Activated naive CD4-positive, alpha-beta T cell treated with anti-CD3 and anti-CD28 coated beads, Interleukin-2, amount 10 ng/mL, durations not matched to agents 7 days and 5 days (primary cell): ENCODE measurements at regions not wholly inside any gene's neighbourhood (a gene's known extent, or its start where the extent isn't known, plus 50 kb on each side); places are given as distances from the start of the nearest gene placed in this dataset.

Source experiments
- CTCF ChIA-PET: fragments of 350-600 bp; sonication (Branson Sonifier 250); formaldehyde crosslinking; loops from one replicate; lab custom pipeline; 2021; ENCODE audit warnings: antibody characterized with exemption; lab: Charles Lee
- DNase-seq: peaks from one replicate; pipeline ENCODE4 v3.0.0-alpha.2; 2020
- H3K27ac Mint-ChIP-seq: one replicate; pipeline ENCODE4 v1.8.0; 2021; ENCODE audit warnings: mild to moderate bottlenecking, moderate library complexity, mixed read lengths
- H3K27me3 Mint-ChIP-seq: one replicate; pipeline ENCODE4 v1.8.0; 2021; ENCODE audit warnings: mild to moderate bottlenecking, mixed read lengths
- H3K36me3 Mint-ChIP-seq: one replicate; pipeline ENCODE4 v1.8.0; 2021; ENCODE audit warnings: mixed read lengths
- H3K4me1 Mint-ChIP-seq: one replicate; pipeline ENCODE4 v1.8.0; 2021; ENCODE audit warnings: mixed read lengths
- H3K4me3 Mint-ChIP-seq: one replicate; pipeline ENCODE4 v1.8.0; 2021; ENCODE audit warnings: mild to moderate bottlenecking, moderate library complexity, mixed read lengths
- H3K9me3 Mint-ChIP-seq: one replicate; pipeline ENCODE4 v1.8.0; 2021; ENCODE audit warnings: mixed read lengths

- Mint-ChIP-seq H3K9me3 (no peaks in the 10 kb centered on the region), H3K27ac (no peak overlapping the region), H3K4me3 (no peak overlapping the region), H3K27me3 (no peaks in the 10 kb centered on the region), H3K4me1 (no peaks in the 10 kb centered on the region), H3K36me3 (no peaks in the 10 kb centered on the region)
- no peak for DNase-seq
- CTCF ChIA-PET: no interaction called here
Measured at GRCh38 chr5:90305041-90305720, 104.4 kb downstream of the CETN3 start.

- no peak for DNase-seq
- Mint-ChIP-seq H3K9me3 (no peaks in the 10 kb centered on the region), H3K36me3 (no peaks in the 10 kb centered on the region), H3K4me1 (no peaks in the 10 kb centered on the region), H3K4me3 (no peak overlapping the region), H3K27me3 (no peaks in the 10 kb centered on the region), H3K27ac (no peak overlapping the region)
- CTCF ChIA-PET: interaction anchor here (0.5 kb wide), 1 partner anchor 138 kb away, joined by 3 read pairs; no protein-coding TSS in a partner anchor
Measured at GRCh38 chr5:90301248-90301647, 108.3 kb downstream of the CETN3 start.

- Mint-ChIP-seq H3K4me1 (no peaks in the 10 kb centered on the region), H3K27me3 (no peaks in the 10 kb centered on the region)
- CTCF ChIA-PET: no interaction called here
Measured at GRCh38 chr5:90297045-90297764, 112.4 kb downstream of the CETN3 start.

GRCh38 chr5:90294604-90295003 lies 115.0 kb downstream of the CETN3 start:
- Mint-ChIP-seq H3K4me3 (no peak overlapping the region), H3K36me3 (no peaks in the 10 kb centered on the region)
- CTCF ChIA-PET: no interaction called here

More at GRCh38 chr5:90297045-90297764, 112.4 kb downstream of the CETN3 start:
- Mint-ChIP-seq H3K9me3 (no peaks in the 10 kb centered on the region), H3K27ac (no peak overlapping the region), H3K36me3 (no peaks in the 10 kb centered on the region), H3K4me3 (no peak overlapping the region)
- no peak for DNase-seq

GRCh38 chr5:90293931-90294330 lies 115.6 kb downstream of the CETN3 start:
- no peak for DNase-seq
- H3K27ac Mint-ChIP-seq: no peak overlapping the region
- no peaks in the 10 kb centered on the region for H3K9me3 Mint-ChIP-seq
- CTCF ChIA-PET: no interaction called here
- no peaks in the 10 kb centered on the region for H3K27me3 Mint-ChIP-seq
- no peaks in the 10 kb centered on the region for H3K36me3 Mint-ChIP-seq
- no peak overlapping the region for H3K4me3 Mint-ChIP-seq
- H3K4me1 Mint-ChIP-seq: no peaks in the 10 kb centered on the region

More at GRCh38 chr5:90294604-90295003, 115.0 kb downstream of the CETN3 start:
- H3K27ac Mint-ChIP-seq: no peak overlapping the region
- H3K27me3 Mint-ChIP-seq: no peaks in the 10 kb centered on the region
- no peaks in the 10 kb centered on the region for H3K4me1 Mint-ChIP-seq
- no peak for DNase-seq
- H3K9me3 Mint-ChIP-seq: no peaks in the 10 kb centered on the region

GRCh38 chr5:90290648-90291047 lies 118.9 kb downstream of the CETN3 start:
- CTCF ChIA-PET: interaction anchor here (1.1 kb wide), 1 partner anchor 493 kb away, joined by 3 read pairs; no protein-coding TSS in a partner anchor
- H3K4me3 Mint-ChIP-seq: no peak overlapping the region
- no peaks in the 10 kb centered on the region for H3K27me3 Mint-ChIP-seq
- H3K4me1 Mint-ChIP-seq: no peaks in the 10 kb centered on the region
- H3K36me3 Mint-ChIP-seq: no peaks in the 10 kb centered on the region
- no peak overlapping the region for H3K27ac Mint-ChIP-seq
- H3K9me3 Mint-ChIP-seq: no peaks in the 10 kb centered on the region
- DNase-seq: no peak

GRCh38 chr5:90289837-90290236 lies 119.7 kb downstream of the CETN3 start:
- no peaks in the 10 kb centered on the region for H3K9me3 Mint-ChIP-seq
- DNase-seq: no peak
- CTCF ChIA-PET: no interaction called here
- no peaks in the 10 kb centered on the region for H3K4me1 Mint-ChIP-seq
- no peaks in the 10 kb centered on the region for H3K27me3 Mint-ChIP-seq
- no peak overlapping the region for H3K4me3 Mint-ChIP-seq
- no peaks in the 10 kb centered on the region for H3K36me3 Mint-ChIP-seq
- H3K27ac Mint-ChIP-seq: no peak overlapping the region

GRCh38 chr5:90287036-90287435 lies 122.5 kb downstream of the CETN3 start:
- H3K4me1 Mint-ChIP-seq: no peaks in the 10 kb centered on the region
- CTCF ChIA-PET: no interaction called here
- no peaks in the 10 kb centered on the region for H3K9me3 Mint-ChIP-seq
- no peak overlapping the region for H3K4me3 Mint-ChIP-seq
- H3K27me3 Mint-ChIP-seq: peaks cover 3% of the 10 kb centered on the region
- H3K36me3 Mint-ChIP-seq: no peaks in the 10 kb centered on the region
- DNase-seq: no peak
- H3K27ac Mint-ChIP-seq: no peak overlapping the region

GRCh38 chr5:90285581-90285980 lies 124.0 kb downstream of the CETN3 start:
- H3K9me3 Mint-ChIP-seq: no peaks in the 10 kb centered on the region
- no peak overlapping the region for H3K4me3 Mint-ChIP-seq
- no peak overlapping the region for H3K27ac Mint-ChIP-seq
- H3K36me3 Mint-ChIP-seq: no peaks in the 10 kb centered on the region
- peaks cover 3% of the 10 kb centered on the region for H3K27me3 Mint-ChIP-seq
- no peak for DNase-seq
- CTCF ChIA-PET: no interaction called here
- no peaks in the 10 kb centered on the region for H3K4me1 Mint-ChIP-seq

GRCh38 chr5:90284375-90284774 lies 125.2 kb downstream of the CETN3 start:
- H3K27me3 Mint-ChIP-seq: peaks cover 3% of the 10 kb centered on the region
- no peak for DNase-seq
- no peaks in the 10 kb centered on the region for H3K4me1 Mint-ChIP-seq
- no peaks in the 10 kb centered on the region for H3K9me3 Mint-ChIP-seq
- CTCF ChIA-PET: no interaction called here
- no peak overlapping the region for H3K4me3 Mint-ChIP-seq
- H3K36me3 Mint-ChIP-seq: no peaks in the 10 kb centered on the region
- H3K27ac Mint-ChIP-seq: no peak overlapping the region

- Mint-ChIP-seq H3K36me3 (no peaks in the 10 kb centered on the region), H3K4me1 (no peaks in the 10 kb centered on the region), H3K9me3 (no peaks in the 10 kb centered on the region), H3K27me3 (peaks cover 3% of the 10 kb centered on the region), H3K27ac (no peak overlapping the region), H3K4me3 (no peak overlapping the region)
- CTCF ChIA-PET: no interaction called here
- no peak for DNase-seq
Measured at GRCh38 chr5:90279091-90279490, 130.5 kb downstream of the CETN3 start.

- no peaks in the 10 kb centered on the region for H3K36me3 Mint-ChIP-seq
- H3K4me3 Mint-ChIP-seq: no peak overlapping the region
- no peak overlapping the region for H3K27ac Mint-ChIP-seq
- no peaks in the 10 kb centered on the region for H3K4me1 Mint-ChIP-seq
- no peaks in the 10 kb centered on the region for H3K9me3 Mint-ChIP-seq
- CTCF ChIA-PET: no interaction called here
- H3K27me3 Mint-ChIP-seq: peaks cover 7% of the 10 kb centered on the region
- DNase-seq: no peak
Measured at GRCh38 chr5:90274216-90274615, 135.3 kb downstream of the CETN3 start.

GRCh38 chr5:90267646-90268045 lies 141.9 kb downstream of the CETN3 start:
- DNase-seq: no peak

GRCh38 chr5:90265545-90265857 lies 144.1 kb downstream of the CETN3 start:
- no peak for DNase-seq
- Mint-ChIP-seq H3K4me3 (no peak overlapping the region), H3K27ac (no peak overlapping the region), H3K4me1 (no peaks in the 10 kb centered on the region), H3K27me3 (no peaks in the 10 kb centered on the region), H3K36me3 (no peaks in the 10 kb centered on the region), H3K9me3 (no peaks in the 10 kb centered on the region)
- CTCF ChIA-PET: interaction anchor here (0.9 to 3.1 kb wide), 6 partner anchors 9 to 1537 kb away, joined by 3 to 44 read pairs (median 3); no protein-coding TSS in a partner anchor

More at GRCh38 chr5:90267646-90268045, 141.9 kb downstream of the CETN3 start:
- H3K27ac Mint-ChIP-seq: no peak overlapping the region
- H3K4me1 Mint-ChIP-seq: no peaks in the 10 kb centered on the region
- no peak overlapping the region for H3K4me3 Mint-ChIP-seq
- H3K36me3 Mint-ChIP-seq: no peaks in the 10 kb centered on the region
- H3K9me3 Mint-ChIP-seq: no peaks in the 10 kb centered on the region
- CTCF ChIA-PET: interaction anchor here (0.8 to 3.1 kb wide), 2 partner anchors 13 to 1539 kb away, joined by 3 to 44 read pairs; no protein-coding TSS in a partner anchor
- peaks cover 7% of the 10 kb centered on the region for H3K27me3 Mint-ChIP-seq
